ENCODE measurements at regions not wholly inside any gene's neighbourhood (a gene's known extent, or its start where the extent isn't known, plus 50 kb on each side); places are given as distances from the start of the nearest gene placed in this dataset.

GRCh38 chr1:17920881-17921640 is 165.9 kb downstream of the ACTL8 start:
- no peak overlapping the region for H3K4me3 ChIP-seq (ENCODE audit: low read depth, low read length)
- DNase-seq (ENCODE audit: low read depth), result no peak

GRCh38 chr1:17922833-17923232 is 167.7 kb downstream of the ACTL8 start:
- H3K4me3 ChIP-seq (ENCODE audit: low read depth, low read length), result no peak overlapping the region
- DNase-seq (ENCODE audit: low read depth), result no peak
- peak; percentile 67 for TF ChIP-seq CTCF (IDR thresholded peaks at IDR 0.05; ENCODE audit: low read depth, low read length, missing control alignments)

More at GRCh38 chr1:17920881-17921640, 165.9 kb downstream of the ACTL8 start:
- no peak for TF ChIP-seq CTCF (IDR thresholded peaks at IDR 0.05; ENCODE audit: low read depth, low read length, missing control alignments)

- no peak for TF ChIP-seq CTCF (IDR thresholded peaks at IDR 0.05; ENCODE audit: low read depth, low read length, missing control alignments)
- H3K4me3 ChIP-seq (ENCODE audit: low read depth, low read length), result no peak overlapping the region
- no peak for DNase-seq (ENCODE audit: low read depth)
Measured at GRCh38 chr1:17923666-17924065, 168.5 kb downstream of the ACTL8 start.

GRCh38 chr1:17924578-17924977 is 169.4 kb downstream of the ACTL8 start:
- DNase-seq (ENCODE audit: low read depth), result no peak
- no peak overlapping the region for H3K4me3 ChIP-seq (ENCODE audit: low read depth, low read length)
- no peak for TF ChIP-seq CTCF (IDR thresholded peaks at IDR 0.05; ENCODE audit: low read depth, low read length, missing control alignments)

GRCh38 chr1:17925290-17926237 is 170.4 kb downstream of the ACTL8 start:
- no peak for TF ChIP-seq CTCF (IDR thresholded peaks at IDR 0.05; ENCODE audit: low read depth, low read length, missing control alignments)
- H3K4me3 ChIP-seq (ENCODE audit: low read depth, low read length), result no peak overlapping the region
- no peak for DNase-seq (ENCODE audit: low read depth)

GRCh38 chr1:17926906-17927305 is 171.8 kb downstream of the ACTL8 start:
- no peak overlapping the region for H3K4me3 ChIP-seq (ENCODE audit: low read depth, low read length)
- DNase-seq (ENCODE audit: low read depth), result no peak
- no peak for TF ChIP-seq CTCF (IDR thresholded peaks at IDR 0.05; ENCODE audit: low read depth, low read length, missing control alignments)

Measured in GM12864 (cell line).